GM12892 (cell line): ENCODE measurements at regions not wholly inside any gene's neighbourhood (a gene's known extent, or its start where the extent isn't known, plus 50 kb on each side); places are given as distances from the start of the nearest gene placed in this dataset.

Experiments used
- POLR2A ChIP-seq: IDR thresholded peaks from 2 replicates; pipeline ENCODE4 v1.6.1; 2011; ENCODE audit warnings: low read depth, low read length, control low read depth
- POLR2AphosphoS5 ChIP-seq: IDR thresholded peaks from 2 replicates; pipeline ENCODE4 v1.6.1; 2011; ENCODE audit warnings: low read depth, low read length, control low read depth

DNA sequence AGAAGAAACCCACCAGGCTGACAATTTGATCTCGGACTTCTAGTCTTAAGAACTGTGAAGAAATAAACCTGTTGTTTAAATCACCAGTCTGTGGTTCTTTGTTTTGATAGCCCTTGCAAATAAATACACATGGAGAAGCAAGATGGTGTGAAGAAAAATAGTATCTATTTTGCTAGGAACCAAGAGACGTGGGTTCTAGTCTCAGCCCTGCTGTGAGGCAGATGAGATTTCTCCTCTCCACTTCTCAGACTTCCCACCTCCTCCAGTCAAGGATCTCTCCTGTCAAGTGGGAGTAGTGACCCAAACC lies 294.9 kb upstream of the JARID2 start:
- TF ChIP-seq POLR2A: no peak
- TF ChIP-seq POLR2AphosphoS5: no peak
